ENCODE measurements at regions not wholly inside any gene's neighbourhood (a gene's known extent, or its start where the extent isn't known, plus 50 kb on each side); places are given as distances from the start of the nearest gene placed in this dataset.

DNA sequence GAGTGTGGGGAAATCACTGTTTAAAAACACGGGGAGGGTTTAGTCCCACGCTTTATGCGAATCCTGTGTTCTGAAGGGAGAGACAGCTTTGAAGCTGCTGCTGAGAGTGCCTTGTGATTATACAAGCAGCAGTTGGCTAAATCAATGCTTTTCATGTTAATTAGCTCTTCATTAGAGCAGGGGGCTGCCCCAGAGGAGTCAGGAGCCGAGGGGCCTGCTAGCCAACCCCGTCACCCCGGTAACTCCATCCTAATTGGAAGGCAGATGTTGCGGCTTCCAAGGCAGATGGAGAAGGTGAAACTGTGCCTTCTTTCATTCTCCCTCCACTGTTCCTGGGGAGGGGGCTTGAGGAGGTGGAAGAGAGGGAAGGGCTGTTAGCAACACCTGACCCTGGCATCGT lies 92.4 kb upstream of the ANKRD34C start:
- DNase-seq (ENCODE audit: extremely low read depth in 1 of 2, low read depth in 1 of 2) = no peak

DNA sequence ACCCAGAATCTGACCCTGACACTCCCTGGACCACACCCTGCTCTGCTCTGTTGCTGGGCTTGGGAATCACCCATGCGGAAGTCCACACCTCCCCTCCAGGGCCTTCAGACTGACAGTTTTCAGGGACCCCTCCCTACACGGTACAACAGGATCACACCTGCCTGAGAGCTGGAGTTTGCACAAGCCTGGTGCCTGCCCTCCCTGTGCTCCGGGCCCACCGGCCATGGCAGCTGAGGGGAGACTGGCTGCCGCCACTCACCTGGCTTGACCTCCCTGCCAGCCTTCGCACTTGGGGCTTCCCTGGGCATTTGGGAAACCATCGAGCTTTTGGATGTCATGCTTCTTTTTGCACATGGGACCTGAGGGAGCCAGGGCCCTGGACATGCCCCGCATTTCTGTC lies 95.9 kb upstream of the ANKRD34C start:
- DNase-seq (ENCODE audit: extremely low read depth in 1 of 2, low read depth in 1 of 2) = no peak

- no peak for DNase-seq (ENCODE audit: extremely low read depth in 1 of 2, low read depth in 1 of 2)
These were observed 94.6 kb upstream of the RASGRF1 start for GRCh38 chr15:79185199-79185598.

- peak; percentile 21 to 54 for DNase-seq (ENCODE audit: extremely low read depth in 1 of 2, low read depth in 1 of 2)
These were observed 93.9 kb upstream of the RASGRF1 start for GRCh38 chr15:79184465-79184892.

GRCh38 chr15:79180318-79180717 lies 89.7 kb upstream of the RASGRF1 start:
- no peak for DNase-seq (ENCODE audit: extremely low read depth in 1 of 2, low read depth in 1 of 2)

DNA sequence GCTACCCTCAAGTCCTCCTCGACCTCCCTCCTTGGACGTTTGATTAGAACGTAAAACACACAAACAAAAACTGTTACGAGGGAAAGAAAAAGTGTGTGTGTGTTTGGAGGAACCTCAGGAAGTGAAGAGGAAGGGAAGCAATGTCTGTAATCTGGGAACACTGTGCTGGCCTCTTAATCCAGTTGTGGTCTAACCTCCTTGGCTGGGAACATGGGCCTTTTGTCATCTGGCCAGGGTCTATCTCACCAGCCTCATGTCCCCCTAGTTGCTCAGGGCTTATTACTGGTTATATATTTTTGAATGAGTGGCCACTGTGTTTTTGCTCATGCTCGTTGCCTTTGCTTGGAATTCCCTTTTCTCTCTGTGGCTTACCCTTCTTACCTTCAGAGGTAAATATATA lies 89.0 kb upstream of the RASGRF1 start:
- DNase-seq (ENCODE audit: extremely low read depth in 1 of 2, low read depth in 1 of 2) = no peak

- DNase-seq (ENCODE audit: extremely low read depth in 1 of 2, low read depth in 1 of 2) = no peak
These were observed 88.6 kb upstream of the RASGRF1 start for GRCh38 chr15:79179108-79179561.

DNA sequence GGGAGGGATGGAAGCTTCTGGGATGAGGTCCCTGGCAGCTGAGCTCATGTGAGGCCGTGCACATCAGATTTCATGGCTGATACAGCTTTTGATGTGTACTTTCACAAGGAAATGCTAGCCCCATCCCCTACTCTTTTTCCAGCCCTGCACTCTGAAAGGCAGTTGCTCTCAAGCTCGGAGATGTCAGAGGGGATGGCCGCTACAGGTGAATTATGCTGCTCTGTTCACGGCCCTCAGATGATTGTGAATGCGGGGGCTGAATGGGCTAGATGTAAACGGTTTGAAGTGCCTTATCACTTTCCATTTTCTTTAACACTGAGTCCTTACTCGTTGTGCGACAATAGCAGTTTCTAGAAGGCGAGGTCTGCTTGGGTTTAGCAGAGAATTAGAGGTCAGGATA lies 88.0 kb upstream of the RASGRF1 start:
- DNase-seq (ENCODE audit: extremely low read depth in 1 of 2, low read depth in 1 of 2) = no peak

- no peak for DNase-seq (ENCODE audit: extremely low read depth in 1 of 2, low read depth in 1 of 2)
These were observed 85.6 kb upstream of the RASGRF1 start for GRCh38 chr15:79176151-79176550.

GRCh38 chr15:79172801-79173460 lies 82.4 kb upstream of the RASGRF1 start:
- DNase-seq (ENCODE audit: extremely low read depth in 1 of 2, low read depth in 1 of 2) = no peak

GRCh38 chr15:79172032-79172481 lies 81.5 kb upstream of the RASGRF1 start:
- DNase-seq (ENCODE audit: extremely low read depth in 1 of 2, low read depth in 1 of 2) = no peak

DNA sequence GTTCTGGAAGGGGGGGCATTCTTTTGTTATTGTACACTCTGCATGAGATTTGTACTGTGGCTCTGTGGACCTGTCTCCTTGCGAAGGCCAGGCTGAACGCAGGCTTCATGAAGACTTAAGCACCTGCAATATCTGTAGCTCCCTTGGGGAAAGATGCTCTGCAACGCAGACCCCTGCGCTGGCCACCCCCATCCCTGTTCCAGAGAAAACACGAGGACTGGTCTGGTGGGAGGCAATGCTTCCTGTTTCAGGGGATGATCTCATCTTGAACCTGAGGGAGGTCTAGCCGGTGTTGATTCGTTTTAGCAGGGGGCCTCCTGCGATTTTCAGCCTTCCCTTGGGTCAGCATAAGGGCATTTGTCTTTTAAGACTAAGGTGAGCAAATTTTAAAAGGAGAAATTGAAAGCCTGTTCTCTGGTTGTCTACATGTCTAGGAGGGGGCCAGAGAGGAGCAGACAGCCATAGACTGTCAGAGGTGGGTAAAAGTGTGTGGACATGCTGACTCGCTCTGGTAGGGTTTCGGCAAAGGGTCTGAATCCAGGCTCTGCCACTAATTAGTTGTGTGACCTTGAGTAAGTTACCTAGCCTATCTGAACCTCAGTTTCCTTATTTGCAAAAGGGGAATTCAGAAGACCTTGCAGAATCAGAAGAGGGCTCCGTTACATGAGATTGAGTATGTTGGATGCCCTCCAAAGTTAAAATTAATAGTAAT lies 80.9 kb upstream of the RASGRF1 start:
- no peak for DNase-seq (ENCODE audit: extremely low read depth in 1 of 2, low read depth in 1 of 2)

DNA sequence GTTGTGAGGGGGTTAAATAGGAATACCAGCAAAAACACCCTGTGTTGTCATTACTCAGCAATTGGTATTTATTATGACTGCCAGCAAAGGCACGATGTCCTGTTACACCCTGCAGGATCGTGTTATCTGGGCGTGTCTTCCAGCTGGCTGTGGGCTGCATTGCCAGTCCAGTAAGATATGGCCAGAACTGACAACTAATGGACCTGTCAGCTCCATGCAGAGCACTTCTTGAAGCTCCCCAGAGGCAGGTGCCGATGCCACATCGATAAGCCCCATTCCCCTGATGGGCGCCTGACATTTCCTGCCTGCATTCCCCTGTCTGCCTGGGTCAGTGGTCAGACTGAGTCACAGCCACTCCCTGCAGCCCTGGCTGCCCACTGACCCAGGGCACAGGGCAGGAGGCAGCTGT lies 79.7 kb upstream of the RASGRF1 start:
- DNase-seq (ENCODE audit: extremely low read depth in 1 of 2, low read depth in 1 of 2) = no peak

DNA sequence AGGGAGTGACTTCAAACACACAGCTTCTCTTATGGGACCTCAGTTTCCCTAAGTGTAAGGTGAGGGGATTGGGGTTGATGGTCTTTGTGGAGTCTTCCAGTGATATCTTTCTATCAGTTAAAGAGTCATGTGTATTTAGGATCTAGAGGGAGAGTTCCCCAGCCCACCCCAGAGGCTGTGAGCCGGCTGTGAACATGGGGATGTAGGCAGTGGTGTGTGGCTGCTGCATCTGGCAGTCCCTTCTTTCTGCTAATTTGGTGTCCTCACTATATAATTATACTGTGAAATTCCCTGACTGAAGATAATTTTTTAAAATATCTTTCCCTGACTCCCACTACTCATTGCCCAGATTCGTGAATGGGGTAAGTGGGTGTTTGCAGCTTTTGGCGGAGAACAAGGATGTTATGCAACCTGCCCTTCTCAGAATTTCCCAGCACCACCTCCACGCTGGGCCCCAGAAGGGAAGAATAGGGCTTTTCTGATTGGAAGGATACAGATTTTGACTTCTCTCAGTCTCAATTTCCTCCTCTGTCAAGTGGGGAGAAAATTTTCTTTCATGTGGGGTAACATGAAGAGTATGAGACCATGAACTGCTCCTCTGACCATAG lies 79.0 kb upstream of the RASGRF1 start:
- DNase-seq (ENCODE audit: extremely low read depth in 1 of 2, low read depth in 1 of 2) = no peak

- no peak for DNase-seq (ENCODE audit: extremely low read depth in 1 of 2, low read depth in 1 of 2)
These were observed 78.4 kb upstream of the RASGRF1 start for GRCh38 chr15:79168922-79169456.

DNA sequence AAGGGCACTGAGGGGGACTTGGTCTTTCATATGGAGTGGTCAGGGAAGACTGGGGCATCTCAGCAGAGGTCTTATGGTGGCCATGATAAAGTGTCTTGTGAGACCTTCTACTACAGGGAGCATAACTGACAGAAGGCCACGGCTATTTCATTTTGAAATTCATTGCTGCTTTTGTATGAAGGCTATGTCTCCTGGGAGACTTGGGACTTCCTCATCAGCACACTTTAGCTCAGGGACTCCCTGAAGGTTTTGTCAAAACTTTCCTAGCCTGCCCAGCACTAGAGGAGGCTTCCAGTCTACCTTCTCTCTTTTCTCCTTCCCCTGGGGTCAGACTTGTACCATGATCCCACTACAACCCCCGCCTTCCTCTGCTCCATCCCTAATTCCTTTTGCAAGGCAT lies 77.2 kb upstream of the RASGRF1 start:
- DNase-seq (ENCODE audit: extremely low read depth in 1 of 2, low read depth in 1 of 2) = no peak

DNA sequence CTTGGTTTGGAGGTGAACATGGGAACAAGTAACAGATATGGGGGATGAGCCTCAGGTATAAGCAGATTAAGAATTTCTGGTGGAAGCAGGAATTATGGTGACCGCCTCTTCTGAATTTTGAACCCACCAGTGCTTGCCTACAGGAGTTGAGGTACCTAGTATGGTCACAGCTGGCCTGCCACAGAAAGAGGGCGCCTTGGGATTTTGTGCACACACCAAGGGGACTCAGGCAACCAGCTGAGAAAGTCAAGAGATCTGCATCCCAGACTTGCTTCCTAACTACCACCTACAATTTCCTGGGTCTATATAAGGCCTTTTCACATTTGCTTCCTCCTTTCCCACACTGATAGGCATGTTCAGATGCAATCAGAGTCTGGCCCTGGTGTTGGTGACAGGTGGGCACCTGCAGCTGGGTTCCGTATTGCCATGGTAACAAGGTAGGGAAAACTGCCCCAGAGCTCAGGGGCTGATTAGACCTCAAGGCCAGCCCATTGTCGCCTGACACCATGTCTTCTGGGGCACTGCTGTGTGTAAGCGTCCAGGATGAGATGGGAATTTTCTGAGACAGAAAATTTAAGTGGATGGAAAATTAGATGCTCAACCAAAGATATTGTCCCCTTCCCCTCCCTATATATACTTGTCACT lies 75.9 kb upstream of the RASGRF1 start:
- no peak for DNase-seq (ENCODE audit: extremely low read depth in 1 of 2, low read depth in 1 of 2)

DNA sequence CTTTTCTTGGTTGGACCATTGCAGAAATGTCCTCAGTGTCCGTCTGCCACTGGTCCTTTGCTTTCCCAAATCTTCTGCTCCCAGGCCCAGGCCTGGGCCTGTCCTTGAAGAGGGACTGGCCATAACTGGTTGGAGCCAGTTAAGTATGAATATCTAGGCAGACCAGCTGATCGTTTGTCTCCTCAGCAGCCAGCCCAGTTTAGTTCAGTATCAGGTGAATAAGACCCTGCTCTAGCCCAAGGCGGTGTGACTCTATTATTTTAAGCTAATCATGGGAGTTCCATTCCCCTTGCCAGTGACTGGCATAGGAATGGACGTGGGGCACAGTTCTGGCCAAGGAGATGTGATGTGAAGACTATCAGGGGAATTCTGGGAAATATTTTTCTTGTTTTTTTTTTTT lies 73.9 kb upstream of the RASGRF1 start:
- no peak for DNase-seq (ENCODE audit: extremely low read depth in 1 of 2, low read depth in 1 of 2)

GRCh38 chr15:79164043-79164442 lies 73.5 kb upstream of the RASGRF1 start:
- no peak for DNase-seq (ENCODE audit: extremely low read depth in 1 of 2, low read depth in 1 of 2)

GRCh38 chr15:79163395-79163794 lies 72.8 kb upstream of the RASGRF1 start:
- DNase-seq (ENCODE audit: extremely low read depth in 1 of 2, low read depth in 1 of 2) = no peak

DNA sequence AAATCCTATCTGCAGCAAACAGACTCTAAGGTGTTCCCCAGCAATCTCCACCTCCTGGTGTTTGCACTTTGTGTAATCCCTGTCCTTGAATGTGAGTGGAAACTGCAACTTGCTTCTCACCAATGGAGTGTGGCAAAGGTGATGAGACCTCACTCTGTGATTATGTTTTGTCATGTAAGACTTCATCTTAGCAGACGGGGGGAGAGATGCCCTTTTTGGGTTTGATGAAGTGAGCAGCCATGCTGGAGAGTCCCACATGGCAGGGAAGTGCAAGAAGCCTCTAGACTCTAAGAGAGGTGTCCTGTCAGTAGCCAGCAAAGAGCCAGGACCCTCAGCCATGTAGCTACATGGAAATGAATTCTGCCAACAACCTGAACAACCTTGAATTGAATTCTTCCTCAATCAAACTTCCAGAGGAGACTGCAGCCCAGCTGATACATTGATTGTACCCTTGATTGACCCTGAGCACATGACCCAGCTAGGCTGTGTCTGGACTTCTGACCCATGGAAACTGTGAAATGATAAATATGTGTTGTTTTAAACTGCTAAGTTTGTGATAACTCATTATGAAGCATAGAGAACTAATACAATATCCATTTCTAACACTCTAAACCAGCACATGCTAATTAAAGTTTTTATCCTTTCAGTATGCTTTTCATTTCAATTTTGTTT lies 71.4 kb upstream of the RASGRF1 start:
- DNase-seq (ENCODE audit: extremely low read depth in 1 of 2, low read depth in 1 of 2) = no peak
